HFFc6 (cell line): ENCODE measurements at regions not wholly inside any gene's neighbourhood (a gene's known extent, or its start where the extent isn't known, plus 50 kb on each side); places are given as distances from the start of the nearest gene placed in this dataset.

Experiments used
- DNase-seq: peaks from one replicate; pipeline ENCODE4 v3.0.0-alpha.2; 2018
- H3K27ac Mint-ChIP-seq: 2 replicates; pipeline ENCODE4 v1.8.0; 2020; ENCODE audit warnings: mild to moderate bottlenecking, mixed read lengths
- H3K27me3 Mint-ChIP-seq: 2 replicates; pipeline ENCODE4 v1.8.0; 2021; ENCODE audit warnings: mild to moderate bottlenecking, moderate library complexity, mixed read lengths; ENCODE audit not compliant: insufficient read depth
- H3K36me3 Mint-ChIP-seq: 2 replicates; pipeline ENCODE4 v1.8.0; 2021; ENCODE audit warnings: low read depth, mixed read lengths
- H3K4me1 Mint-ChIP-seq: 2 replicates; pipeline ENCODE4 v1.8.0; 2020; ENCODE audit warnings: low read depth, mixed read lengths
- H3K4me3 Mint-ChIP-seq: 2 replicates; pipeline ENCODE4 v1.8.0; 2020; ENCODE audit warnings: mild to moderate bottlenecking, moderate library complexity, mixed read lengths
- H3K9me3 Mint-ChIP-seq: 2 replicates; pipeline ENCODE4 v1.8.0; 2020; ENCODE audit warnings: mild to moderate bottlenecking, mixed read lengths
- CTCF ChIP-seq: fragments of 200-600 bp; sonication (generic); IDR thresholded peaks from 2 replicates; pipeline ENCODE4 v1.5.0; 2021; ENCODE audit warnings: antibody characterized with exemption, mild to moderate bottlenecking

GRCh38 chr5:9895302-9895645 lies 265.1 kb upstream of the TAS2R1 start:
- Mint-ChIP-seq H3K27ac (no peak overlapping the region), H3K4me1 (peaks cover 24% of the 10 kb centered on the region), H3K36me3 (no peaks in the 10 kb centered on the region), H3K9me3 (no peaks in the 10 kb centered on the region), H3K4me3 (no peak overlapping the region), H3K27me3 (peaks cover 3% of the 10 kb centered on the region)
- no peak for DNase-seq
- no peak for TF ChIP-seq CTCF

GRCh38 chr5:9894571-9895301 lies 264.6 kb upstream of the TAS2R1 start:
- Mint-ChIP-seq H3K4me1 (peaks cover 23% of the 10 kb centered on the region), H3K9me3 (no peaks in the 10 kb centered on the region), H3K36me3 (no peaks in the 10 kb centered on the region), H3K27ac (no peak overlapping the region), H3K4me3 (no peak overlapping the region), H3K27me3 (peaks cover 3% of the 10 kb centered on the region)
- TF ChIP-seq CTCF, result no peak
- no peak for DNase-seq

GRCh38 chr5:9892696-9893095 lies 262.5 kb upstream of the TAS2R1 start:
- no peaks in the 10 kb centered on the region for H3K36me3 Mint-ChIP-seq
- no peaks in the 10 kb centered on the region for H3K9me3 Mint-ChIP-seq
- H3K4me1 Mint-ChIP-seq, result peaks cover 29% of the 10 kb centered on the region
- no peak overlapping the region for H3K27ac Mint-ChIP-seq
- no peak for DNase-seq
- TF ChIP-seq CTCF, result no peak
- peaks cover 3% of the 10 kb centered on the region for H3K27me3 Mint-ChIP-seq
- no peak overlapping the region for H3K4me3 Mint-ChIP-seq

- peaks cover 31% of the 10 kb centered on the region for H3K4me1 Mint-ChIP-seq
- H3K4me3 Mint-ChIP-seq, result no peak overlapping the region
- TF ChIP-seq CTCF, result no peak
- no peaks in the 10 kb centered on the region for H3K9me3 Mint-ChIP-seq
- no peak for DNase-seq
- no peaks in the 10 kb centered on the region for H3K36me3 Mint-ChIP-seq
- no peak overlapping the region for H3K27ac Mint-ChIP-seq
- H3K27me3 Mint-ChIP-seq, result no peaks in the 10 kb centered on the region; the same call in none of the 2 replicates
Measured at GRCh38 chr5:9889511-9889910, 259.4 kb upstream of the TAS2R1 start.

GRCh38 chr5:9888501-9888901 lies 258.4 kb upstream of the TAS2R1 start:
- Mint-ChIP-seq H3K4me3 (peak overlapping the region; percentile 18), H3K36me3 (no peaks in the 10 kb centered on the region), H3K4me1 (peaks cover 31% of the 10 kb centered on the region), H3K9me3 (no peaks in the 10 kb centered on the region), H3K27ac (peak overlapping the region; percentile 71), H3K27me3 (no peaks in the 10 kb centered on the region; the same call in none of the 2 replicates)
- DNase-seq, result peak; percentile 79
- no peak for TF ChIP-seq CTCF
